SK-N-SH (cell line): ENCODE measurements at regions not wholly inside any gene's neighbourhood (a gene's known extent, or its start where the extent isn't known, plus 50 kb on each side); places are given as distances from the start of the nearest gene placed in this dataset.

Experiments
- CHD2 ChIP-seq: fragments of 150-350 bp; IDR thresholded peaks from 2 replicates; pipeline ENCODE4 v1.6.1; 2018; ENCODE audit warnings: low read length; ENCODE audit not compliant: partially characterized antibody
- TF ChIP-seq, protein P1 (sequence below): fragments of 200-600 bp; sonication (generic); IDR thresholded peaks from 2 replicates; pipeline ENCODE4 v1.6.1; 2017; ENCODE audit warnings: antibody characterized with exemption, mild to moderate bottlenecking, moderate library complexity
- TF ChIP-seq, protein P2 (sequence below): IDR thresholded peaks from 2 replicates; pipeline ENCODE4 v1.6.1; 2012; ENCODE audit warnings: mild to moderate bottlenecking, low read depth, low read length, moderate library complexity
- TF ChIP-seq, protein P3 (sequence below): IDR thresholded peaks from 2 replicates; pipeline ENCODE4 v1.4.0; 2012; ENCODE audit warnings: low read depth, borderline replicate concordance

DNA sequence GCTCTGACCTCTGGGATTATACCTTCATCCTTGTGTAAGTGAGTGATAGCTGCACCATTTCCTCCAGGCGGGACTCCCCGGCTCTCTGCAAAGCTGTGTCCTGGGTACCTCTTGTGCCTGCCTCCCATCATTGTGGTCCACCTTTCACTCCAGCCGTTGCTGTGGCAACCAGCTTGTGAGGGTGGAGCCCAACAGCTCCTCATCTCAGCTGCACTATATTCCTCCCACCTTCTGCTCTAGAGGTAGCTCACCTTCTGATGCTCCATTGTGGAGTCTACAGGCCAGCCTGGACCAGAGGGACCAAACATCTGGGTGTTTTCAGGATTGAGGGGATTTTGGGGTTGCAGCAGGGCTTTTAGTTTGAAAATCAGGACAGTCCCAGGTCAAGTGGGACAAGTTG lies 708.2 kb downstream of the UQCRFS1 start:
- TF ChIP-seq, protein P1, sequence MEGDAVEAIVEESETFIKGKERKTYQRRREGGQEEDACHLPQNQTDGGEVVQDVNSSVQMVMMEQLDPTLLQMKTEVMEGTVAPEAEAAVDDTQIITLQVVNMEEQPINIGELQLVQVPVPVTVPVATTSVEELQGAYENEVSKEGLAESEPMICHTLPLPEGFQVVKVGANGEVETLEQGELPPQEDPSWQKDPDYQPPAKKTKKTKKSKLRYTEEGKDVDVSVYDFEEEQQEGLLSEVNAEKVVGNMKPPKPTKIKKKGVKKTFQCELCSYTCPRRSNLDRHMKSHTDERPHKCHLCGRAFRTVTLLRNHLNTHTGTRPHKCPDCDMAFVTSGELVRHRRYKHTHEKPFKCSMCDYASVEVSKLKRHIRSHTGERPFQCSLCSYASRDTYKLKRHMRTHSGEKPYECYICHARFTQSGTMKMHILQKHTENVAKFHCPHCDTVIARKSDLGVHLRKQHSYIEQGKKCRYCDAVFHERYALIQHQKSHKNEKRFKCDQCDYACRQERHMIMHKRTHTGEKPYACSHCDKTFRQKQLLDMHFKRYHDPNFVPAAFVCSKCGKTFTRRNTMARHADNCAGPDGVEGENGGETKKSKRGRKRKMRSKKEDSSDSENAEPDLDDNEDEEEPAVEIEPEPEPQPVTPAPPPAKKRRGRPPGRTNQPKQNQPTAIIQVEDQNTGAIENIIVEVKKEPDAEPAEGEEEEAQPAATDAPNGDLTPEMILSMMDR = no peak
- TF ChIP-seq, protein P2, sequence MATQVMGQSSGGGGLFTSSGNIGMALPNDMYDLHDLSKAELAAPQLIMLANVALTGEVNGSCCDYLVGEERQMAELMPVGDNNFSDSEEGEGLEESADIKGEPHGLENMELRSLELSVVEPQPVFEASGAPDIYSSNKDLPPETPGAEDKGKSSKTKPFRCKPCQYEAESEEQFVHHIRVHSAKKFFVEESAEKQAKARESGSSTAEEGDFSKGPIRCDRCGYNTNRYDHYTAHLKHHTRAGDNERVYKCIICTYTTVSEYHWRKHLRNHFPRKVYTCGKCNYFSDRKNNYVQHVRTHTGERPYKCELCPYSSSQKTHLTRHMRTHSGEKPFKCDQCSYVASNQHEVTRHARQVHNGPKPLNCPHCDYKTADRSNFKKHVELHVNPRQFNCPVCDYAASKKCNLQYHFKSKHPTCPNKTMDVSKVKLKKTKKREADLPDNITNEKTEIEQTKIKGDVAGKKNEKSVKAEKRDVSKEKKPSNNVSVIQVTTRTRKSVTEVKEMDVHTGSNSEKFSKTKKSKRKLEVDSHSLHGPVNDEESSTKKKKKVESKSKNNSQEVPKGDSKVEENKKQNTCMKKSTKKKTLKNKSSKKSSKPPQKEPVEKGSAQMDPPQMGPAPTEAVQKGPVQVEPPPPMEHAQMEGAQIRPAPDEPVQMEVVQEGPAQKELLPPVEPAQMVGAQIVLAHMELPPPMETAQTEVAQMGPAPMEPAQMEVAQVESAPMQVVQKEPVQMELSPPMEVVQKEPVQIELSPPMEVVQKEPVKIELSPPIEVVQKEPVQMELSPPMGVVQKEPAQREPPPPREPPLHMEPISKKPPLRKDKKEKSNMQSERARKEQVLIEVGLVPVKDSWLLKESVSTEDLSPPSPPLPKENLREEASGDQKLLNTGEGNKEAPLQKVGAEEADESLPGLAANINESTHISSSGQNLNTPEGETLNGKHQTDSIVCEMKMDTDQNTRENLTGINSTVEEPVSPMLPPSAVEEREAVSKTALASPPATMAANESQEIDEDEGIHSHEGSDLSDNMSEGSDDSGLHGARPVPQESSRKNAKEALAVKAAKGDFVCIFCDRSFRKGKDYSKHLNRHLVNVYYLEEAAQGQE = no peak
- TF ChIP-seq, protein P3, sequence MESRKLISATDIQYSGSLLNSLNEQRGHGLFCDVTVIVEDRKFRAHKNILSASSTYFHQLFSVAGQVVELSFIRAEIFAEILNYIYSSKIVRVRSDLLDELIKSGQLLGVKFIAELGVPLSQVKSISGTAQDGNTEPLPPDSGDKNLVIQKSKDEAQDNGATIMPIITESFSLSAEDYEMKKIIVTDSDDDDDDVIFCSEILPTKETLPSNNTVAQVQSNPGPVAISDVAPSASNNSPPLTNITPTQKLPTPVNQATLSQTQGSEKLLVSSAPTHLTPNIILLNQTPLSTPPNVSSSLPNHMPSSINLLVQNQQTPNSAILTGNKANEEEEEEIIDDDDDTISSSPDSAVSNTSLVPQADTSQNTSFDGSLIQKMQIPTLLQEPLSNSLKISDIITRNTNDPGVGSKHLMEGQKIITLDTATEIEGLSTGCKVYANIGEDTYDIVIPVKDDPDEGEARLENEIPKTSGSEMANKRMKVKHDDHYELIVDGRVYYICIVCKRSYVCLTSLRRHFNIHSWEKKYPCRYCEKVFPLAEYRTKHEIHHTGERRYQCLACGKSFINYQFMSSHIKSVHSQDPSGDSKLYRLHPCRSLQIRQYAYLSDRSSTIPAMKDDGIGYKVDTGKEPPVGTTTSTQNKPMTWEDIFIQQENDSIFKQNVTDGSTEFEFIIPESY = no peak
- no peak for TF ChIP-seq CHD2
